WI38 (cell line): ENCODE measurements at regions not wholly inside any gene's neighbourhood (a gene's known extent, or its start where the extent isn't known, plus 50 kb on each side); places are given as distances from the start of the nearest gene placed in this dataset.

Source experiments
- H3K4me3 ChIP-seq: 2 replicates; pipeline ENCODE4 v1.5.1; 2011; ENCODE audit warnings: low read depth, mild to moderate bottlenecking, control low read depth, low read length
- TF ChIP-seq, protein P1 (sequence below): IDR thresholded peaks from 2 replicates; pipeline ENCODE4 v1.5.1; 2012; ENCODE audit warnings: low read depth, mild to moderate bottlenecking, control low read depth, low read length

DNA sequence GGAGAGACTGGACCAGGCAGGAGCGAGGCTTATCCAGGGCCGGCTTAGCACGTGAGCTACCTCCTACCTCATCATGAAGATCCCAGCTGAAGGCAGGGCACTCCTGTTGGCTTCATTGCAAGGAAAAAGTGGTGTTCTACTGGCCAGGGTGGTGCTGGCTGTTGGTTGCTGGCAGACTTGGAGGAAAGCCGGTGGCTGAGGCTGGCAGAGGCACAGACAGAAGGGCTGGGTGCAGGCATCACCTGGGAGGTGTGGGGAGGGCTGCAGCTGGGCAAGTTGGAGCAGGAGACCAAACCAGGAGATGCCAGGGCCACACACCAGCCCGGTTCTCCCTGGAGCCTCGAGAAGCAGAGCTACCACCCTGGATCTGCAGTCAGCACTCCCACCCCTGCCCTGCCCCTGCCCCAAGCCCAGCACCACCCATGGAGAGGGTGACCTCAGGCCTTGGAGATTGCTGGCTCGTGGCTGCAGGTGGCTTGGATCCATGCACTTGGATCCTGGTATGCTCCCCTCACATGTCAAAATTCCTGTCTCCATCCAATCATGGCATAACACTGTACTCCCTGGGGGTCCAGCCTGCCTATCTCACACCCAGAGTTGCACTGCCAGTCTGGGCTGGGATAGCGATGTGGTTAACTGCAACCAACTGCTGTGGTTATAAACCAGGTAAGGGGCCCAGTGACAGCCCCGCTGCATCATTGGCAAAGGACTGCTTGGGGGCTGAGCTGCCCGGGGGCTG lies 49.7 kb downstream of the GLI2 start:
- TF ChIP-seq, protein P1, sequence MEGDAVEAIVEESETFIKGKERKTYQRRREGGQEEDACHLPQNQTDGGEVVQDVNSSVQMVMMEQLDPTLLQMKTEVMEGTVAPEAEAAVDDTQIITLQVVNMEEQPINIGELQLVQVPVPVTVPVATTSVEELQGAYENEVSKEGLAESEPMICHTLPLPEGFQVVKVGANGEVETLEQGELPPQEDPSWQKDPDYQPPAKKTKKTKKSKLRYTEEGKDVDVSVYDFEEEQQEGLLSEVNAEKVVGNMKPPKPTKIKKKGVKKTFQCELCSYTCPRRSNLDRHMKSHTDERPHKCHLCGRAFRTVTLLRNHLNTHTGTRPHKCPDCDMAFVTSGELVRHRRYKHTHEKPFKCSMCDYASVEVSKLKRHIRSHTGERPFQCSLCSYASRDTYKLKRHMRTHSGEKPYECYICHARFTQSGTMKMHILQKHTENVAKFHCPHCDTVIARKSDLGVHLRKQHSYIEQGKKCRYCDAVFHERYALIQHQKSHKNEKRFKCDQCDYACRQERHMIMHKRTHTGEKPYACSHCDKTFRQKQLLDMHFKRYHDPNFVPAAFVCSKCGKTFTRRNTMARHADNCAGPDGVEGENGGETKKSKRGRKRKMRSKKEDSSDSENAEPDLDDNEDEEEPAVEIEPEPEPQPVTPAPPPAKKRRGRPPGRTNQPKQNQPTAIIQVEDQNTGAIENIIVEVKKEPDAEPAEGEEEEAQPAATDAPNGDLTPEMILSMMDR = no peak

DNA sequence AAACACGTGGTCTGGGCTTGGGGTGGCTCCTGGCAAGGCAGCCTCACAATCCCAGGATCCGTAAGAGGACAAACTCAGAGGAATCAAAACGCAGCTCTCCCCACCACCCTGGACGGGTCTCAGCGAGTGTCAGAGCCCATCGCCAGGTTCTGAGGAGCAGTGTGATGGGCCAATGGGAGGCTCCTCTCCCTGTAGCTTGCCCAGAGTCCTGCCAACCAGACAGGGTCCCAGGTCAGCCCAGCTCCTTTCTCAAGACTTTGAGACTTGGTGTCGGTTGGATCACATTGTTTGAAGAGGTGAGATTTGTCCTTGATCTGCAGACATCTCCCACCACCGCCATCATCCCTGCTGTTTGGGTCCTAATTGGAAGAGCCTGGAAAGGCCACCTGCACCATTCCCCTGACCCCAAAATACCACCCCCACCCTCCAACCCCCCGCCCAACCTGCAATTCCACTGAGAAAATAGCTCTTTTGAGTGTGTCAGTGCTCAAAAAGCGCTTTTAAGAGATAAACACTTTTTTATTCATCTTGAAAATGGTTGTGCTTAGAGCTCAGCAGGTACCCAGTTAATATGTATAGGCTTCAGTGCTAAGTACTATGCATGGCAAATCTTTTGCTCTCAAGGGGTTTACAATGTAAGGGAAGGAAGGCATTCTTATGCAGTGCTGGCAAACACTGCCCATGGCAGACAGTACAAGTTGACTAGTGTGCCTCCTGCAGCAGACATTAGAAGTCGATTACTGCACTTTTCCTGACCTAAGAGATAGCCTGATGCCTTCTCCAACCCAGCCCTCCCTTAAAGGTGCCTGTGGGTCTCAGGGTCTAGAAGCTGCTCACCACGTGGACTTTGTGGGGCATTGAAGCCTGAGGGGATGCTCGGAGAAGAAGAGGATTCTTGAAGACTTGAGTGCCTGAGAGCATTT lies 50.6 kb downstream of the GLI2 start:
- no peak overlapping the region for H3K4me3 ChIP-seq
- TF ChIP-seq, protein P1 = no peak

More for the DNA sequence above, 49.7 kb downstream of the GLI2 start:
- H3K4me3 ChIP-seq = no peak overlapping the region

DNA sequence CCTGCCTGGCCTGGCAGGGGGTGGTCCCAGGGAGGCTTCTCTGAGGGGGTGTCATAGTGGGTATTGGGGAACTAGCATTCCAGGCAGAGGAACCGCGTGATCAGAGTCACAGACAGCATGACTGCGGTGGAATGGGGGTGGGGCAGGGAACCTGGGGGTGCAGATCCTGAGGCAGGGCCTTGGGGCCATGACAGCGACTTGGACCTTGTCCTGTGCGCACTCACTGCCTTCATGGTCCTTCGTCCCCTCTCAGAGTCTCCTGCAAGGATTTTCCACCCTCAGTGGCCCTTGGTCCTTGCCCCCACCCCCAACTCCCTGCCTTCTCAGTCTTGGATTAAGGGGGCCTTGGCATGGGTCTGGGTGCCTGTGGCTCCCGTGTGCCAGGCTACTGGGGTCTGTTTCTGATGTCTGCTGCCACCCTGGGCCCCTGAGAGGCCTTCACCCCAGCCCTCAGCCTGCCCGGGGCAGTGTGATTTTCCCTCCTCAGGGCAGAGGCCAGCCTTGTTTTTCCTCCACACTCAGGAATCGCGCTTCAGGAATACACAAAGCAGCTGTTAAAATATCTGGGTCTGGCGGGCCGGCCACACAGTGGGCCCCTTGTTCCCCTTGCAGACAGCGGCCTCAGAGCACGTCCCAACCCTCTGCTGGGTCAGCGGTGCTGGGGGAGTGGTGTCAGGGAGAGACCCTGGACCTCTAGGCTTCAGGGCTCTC lies 51.6 kb downstream of the GLI2 start:
- TF ChIP-seq, protein P1 = no peak
- no peak overlapping the region for H3K4me3 ChIP-seq

DNA sequence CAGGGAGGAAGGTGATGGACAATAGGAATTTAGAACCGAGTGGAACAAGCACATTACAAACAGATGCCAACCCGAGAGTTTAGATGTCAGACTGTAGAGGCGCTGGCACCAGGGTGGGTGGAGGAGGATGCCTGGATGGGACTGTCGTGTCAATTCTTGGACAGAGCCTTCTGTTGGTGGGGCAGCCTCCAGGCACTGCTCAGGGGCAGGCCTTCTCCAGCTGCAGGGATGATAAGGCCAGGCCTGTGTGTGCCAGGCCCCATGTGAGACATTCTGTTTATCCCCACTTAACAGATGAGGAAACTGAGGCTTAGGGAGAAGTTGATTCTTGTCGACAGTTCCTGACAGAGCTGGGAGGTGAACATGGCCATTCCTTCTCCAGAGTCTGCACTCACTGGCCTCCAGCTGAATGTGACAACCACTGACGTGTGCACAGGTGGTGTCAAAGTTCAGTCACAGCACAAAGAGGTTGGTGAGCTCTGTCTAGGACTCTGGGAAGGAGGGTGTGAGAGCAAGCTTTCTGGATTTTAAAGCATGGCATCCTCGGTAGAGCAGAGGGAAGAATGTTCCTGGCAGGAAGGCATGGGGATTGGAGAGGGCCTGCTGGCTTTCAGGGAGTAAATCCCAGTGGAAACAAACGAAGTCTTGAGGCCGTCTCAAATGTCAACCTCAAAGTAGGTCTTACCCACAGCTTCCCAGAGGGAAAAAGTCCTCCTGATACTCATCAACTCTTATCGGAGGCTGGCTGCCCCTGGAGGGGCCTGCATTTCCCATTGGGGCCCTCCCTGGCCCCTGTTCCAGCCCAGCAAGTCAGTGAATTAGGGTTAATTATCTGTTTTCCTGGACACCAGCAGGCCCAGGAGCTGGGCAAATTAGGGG lies 52.4 kb downstream of the GLI2 start:
- H3K4me3 ChIP-seq = no peak overlapping the region
- TF ChIP-seq, protein P1 = no peak

DNA sequence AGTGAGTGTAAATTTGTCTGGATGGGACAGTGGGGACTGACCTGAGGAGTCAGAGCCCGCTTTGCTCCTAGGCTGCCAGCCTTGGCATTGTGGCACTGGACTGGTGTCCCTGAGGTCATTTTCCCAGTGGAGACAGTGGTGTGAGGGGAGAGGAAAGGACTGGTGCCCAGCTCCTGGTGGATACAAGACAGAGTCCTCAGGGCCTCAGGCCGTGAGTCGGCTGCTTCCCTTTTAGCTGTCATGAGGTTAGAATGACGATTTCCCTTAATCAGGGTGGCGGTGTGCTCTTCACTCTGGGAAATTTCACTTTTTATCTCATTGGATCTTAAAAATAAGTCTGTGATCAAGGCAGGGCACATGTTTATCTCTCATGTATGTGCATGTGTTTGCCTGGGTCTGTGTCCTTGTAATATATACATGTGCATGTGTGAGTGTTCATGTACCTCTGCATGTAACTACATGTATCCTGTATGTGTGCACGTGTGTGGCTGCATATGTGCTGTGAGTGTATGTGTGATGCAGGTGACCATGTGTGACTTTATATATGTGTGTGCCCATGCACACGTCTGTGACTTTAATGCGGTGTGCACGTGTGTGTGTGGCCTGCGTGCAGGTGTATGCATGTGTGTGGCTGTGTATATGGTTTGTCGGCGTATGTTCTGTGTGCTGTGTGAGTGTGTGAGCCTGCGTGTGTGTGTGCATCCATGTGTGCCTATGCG lies 55.7 kb downstream of the GLI2 start:
- no peak overlapping the region for H3K4me3 ChIP-seq
- TF ChIP-seq, protein P1 = no peak

DNA sequence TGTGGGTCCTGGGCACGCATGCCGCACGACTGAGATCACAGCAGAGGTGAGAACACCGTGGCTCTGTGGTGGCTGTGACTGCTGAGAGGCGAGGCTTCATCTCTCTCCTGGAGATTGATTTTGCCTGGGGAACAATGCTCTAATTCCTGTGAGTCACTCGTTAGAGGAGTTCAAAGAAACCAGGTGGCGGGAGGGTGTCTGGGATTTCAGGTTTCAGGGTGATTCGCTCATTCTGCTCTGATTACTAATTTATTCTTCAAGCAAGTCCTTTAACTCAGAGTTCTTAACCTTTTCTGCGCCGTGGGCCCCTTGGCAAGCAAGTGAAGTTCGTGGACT lies 56.3 kb downstream of the GLI2 start:
- H3K4me3 ChIP-seq = no peak overlapping the region
- TF ChIP-seq, protein P1 = no peak
